Fibroblast of lung (primary cell): ENCODE measurements at regions not wholly inside any gene's neighbourhood (a gene's known extent, or its start where the extent isn't known, plus 50 kb on each side); places are given as distances from the start of the nearest gene placed in this dataset.

Experiments
- DNase-seq, 2 donors: peaks; one replicate each; pipeline versions ENCODE4 v3.0.0 to v3.0.0-alpha.2; 2010; ENCODE audit warnings: low read depth in 2 of 2
- H2AFZ ChIP-seq: 2 replicates; pipeline ENCODE4 v1.5.1; 2012; ENCODE audit warnings: low read length, control low read depth, inconsistent platforms
- H3K27ac ChIP-seq: 2 replicates; pipeline ENCODE4 v1.5.1; 2011; ENCODE audit warnings: low read length, control low read depth; ENCODE audit not compliant: insufficient read depth
- H3K27me3 ChIP-seq: 2 replicates; pipeline ENCODE4 v1.5.1; 2011; ENCODE audit warnings: mild to moderate bottlenecking, low read length; ENCODE audit not compliant: control insufficient read depth, insufficient read depth
- H3K36me3 ChIP-seq: 2 replicates; pipeline ENCODE4 v1.5.1; 2011; ENCODE audit warnings: low read length; ENCODE audit not compliant: control insufficient read depth, insufficient read depth
- H3K4me1 ChIP-seq: 2 replicates; pipeline ENCODE4 v1.5.1; 2011; ENCODE audit warnings: low read length; ENCODE audit not compliant: control insufficient read depth, insufficient read depth; ENCODE audit errors: extremely low read depth
- H3K4me2 ChIP-seq: 2 replicates; pipeline ENCODE4 v1.5.1; 2011; ENCODE audit warnings: low read length, control low read depth; ENCODE audit not compliant: insufficient read depth; ENCODE audit errors: extremely low read depth
- H3K4me3 ChIP-seq, 4 experiments: fragments of 200-600 bp in 1 of 4; sonication (generic) in 1 of 4; replicated peaks in 1 of 4; 2 replicates each; pipeline ENCODE4 v1.5.1; 2011 to 2016; ENCODE audit warnings: low read length in 4 of 4, low read depth in 3 of 4, mild to moderate bottlenecking in 3 of 4, control low read depth in 2 of 4, inconsistent platforms in 1 of 4, mixed read lengths in 1 of 4; ENCODE audit not compliant: insufficient read depth in 1 of 4; ENCODE audit errors: control extremely low read depth in 1 of 4
- H3K79me2 ChIP-seq: 2 replicates; pipeline ENCODE4 v1.5.1; 2012; ENCODE audit warnings: mild to moderate bottlenecking, low read length, inconsistent platforms; ENCODE audit not compliant: control insufficient read depth, insufficient read depth
- H3K9ac ChIP-seq: 2 replicates; pipeline ENCODE4 v1.5.1; 2011; ENCODE audit warnings: mild to moderate bottlenecking, low read length, control low read depth; ENCODE audit not compliant: insufficient read depth
- H3K9me3 ChIP-seq: 2 replicates; pipeline ENCODE4 v1.5.1; 2012; ENCODE audit warnings: low read depth, low read length; ENCODE audit not compliant: control insufficient read depth, insufficient read depth
- H4K20me1 ChIP-seq: 2 replicates; pipeline ENCODE4 v1.5.1; 2011; ENCODE audit warnings: low read length; ENCODE audit not compliant: control insufficient read depth, insufficient read depth; ENCODE audit errors: extremely low read depth
- CTCF ChIP-seq, 2 donors: IDR thresholded peaks in 1 of 2; conservative IDR thresholded peaks in 1 of 2; 1 replicate in 1 of 2; 2 replicates in 1 of 2; pipeline ENCODE4 v1.5.1; 2011 to 2012; ENCODE audit warnings: low read length in 2 of 2, control low read depth in 1 of 2, inconsistent platforms in 1 of 2, low read depth in 1 of 2, mild to moderate bottlenecking in 1 of 2
- EZH2 ChIP-seq: IDR thresholded peaks from 2 replicates; pipeline ENCODE4 v1.5.1; 2012; ENCODE audit warnings: low read length, control low read depth, mild to moderate bottlenecking; ENCODE audit errors: missing control alignments

GRCh38 chr6:132228894-132229293 is 172.4 kb downstream of the MOXD1 start:
- Histone ChIP-seq H3K36me3 (no peaks in the 10 kb centered on the region), H3K27ac (no peak overlapping the region), H3K27me3 (no peaks in the 10 kb centered on the region), H3K79me2 (no peaks in the 10 kb centered on the region), H3K9ac (no peak overlapping the region), H3K4me1 (no peaks in the 10 kb centered on the region), H4K20me1 (no peaks in the 10 kb centered on the region), H3K9me3 (no peaks in the 10 kb centered on the region), H3K4me2 (no peak overlapping the region), H2AFZ (no peak overlapping the region), H3K4me3 (no peak overlapping the region)
- no peak for TF ChIP-seq CTCF (conservative IDR thresholded peaks at IDR 0.05 in 1 of 2, IDR thresholded peaks at IDR 0.05 in 1 of 2; ENCODE audit: low read depth in 1 of 2, low read length in 2 of 2)
- TF ChIP-seq EZH2: no peak
- DNase-seq: peak in 1 of 2 donors; percentile 79

DNA sequence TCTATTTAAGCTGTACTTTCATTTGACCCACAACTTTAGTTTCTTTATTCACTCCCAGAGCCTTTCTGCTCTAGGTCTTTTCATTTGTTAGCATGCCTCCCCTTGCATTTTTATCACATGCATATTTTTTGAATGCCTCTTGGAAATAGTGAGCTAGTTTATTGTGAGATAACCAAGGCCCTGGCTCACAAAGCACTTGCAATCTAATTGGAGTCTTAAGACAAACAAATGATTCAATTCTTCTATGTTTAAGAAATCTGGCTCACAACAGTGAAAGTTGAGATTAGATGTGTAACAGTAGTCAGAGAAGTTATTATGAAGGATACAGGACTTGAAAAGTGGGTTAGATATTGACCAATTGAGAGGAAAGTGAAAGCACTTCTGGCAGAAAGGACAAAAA is 173.4 kb downstream of the MOXD1 start:
- no peak overlapping the region for H3K4me2 ChIP-seq
- TF ChIP-seq EZH2 (no peak), CTCF (conservative IDR thresholded peaks at IDR 0.05 in 1 of 2, IDR thresholded peaks at IDR 0.05 in 1 of 2; ENCODE audit: low read depth in 1 of 2, low read length in 2 of 2) (no peak)
- H3K27ac ChIP-seq: no peak overlapping the region

GRCh38 chr6:132224943-132225342 is 176.3 kb downstream of the MOXD1 start:
- H3K27me3 ChIP-seq: no peaks in the 10 kb centered on the region
- no peaks in the 10 kb centered on the region for H3K9me3 ChIP-seq
- H3K79me2 ChIP-seq: no peaks in the 10 kb centered on the region
- TF ChIP-seq EZH2 (no peak), CTCF (conservative IDR thresholded peaks at IDR 0.05 in 1 of 2, IDR thresholded peaks at IDR 0.05 in 1 of 2; ENCODE audit: low read depth in 1 of 2, low read length in 2 of 2) (no peak)
- H3K4me3 ChIP-seq: no peak overlapping the region
- H3K4me2 ChIP-seq: no peak overlapping the region
- H4K20me1 ChIP-seq: no peaks in the 10 kb centered on the region
- H2AFZ ChIP-seq: no peak overlapping the region
- H3K36me3 ChIP-seq: no peaks in the 10 kb centered on the region
- H3K9ac ChIP-seq: no peak overlapping the region
- DNase-seq: no peak
- no peaks in the 10 kb centered on the region for H3K4me1 ChIP-seq
- H3K27ac ChIP-seq: no peak overlapping the region

More for the DNA sequence above, 173.4 kb downstream of the MOXD1 start:
- Histone ChIP-seq H3K9me3 (no peaks in the 10 kb centered on the region), H3K27me3 (no peaks in the 10 kb centered on the region), H3K4me3 (no peak overlapping the region), H4K20me1 (no peaks in the 10 kb centered on the region), H3K79me2 (no peaks in the 10 kb centered on the region), H3K4me1 (no peaks in the 10 kb centered on the region), H3K9ac (no peak overlapping the region), H2AFZ (no peak overlapping the region), H3K36me3 (no peaks in the 10 kb centered on the region)
- peak; percentile 87 to 92 for DNase-seq
